ENCODE measurements at regions not wholly inside any gene's neighbourhood (a gene's known extent, or its start where the extent isn't known, plus 50 kb on each side); places are given as distances from the start of the nearest gene placed in this dataset.

DNA sequence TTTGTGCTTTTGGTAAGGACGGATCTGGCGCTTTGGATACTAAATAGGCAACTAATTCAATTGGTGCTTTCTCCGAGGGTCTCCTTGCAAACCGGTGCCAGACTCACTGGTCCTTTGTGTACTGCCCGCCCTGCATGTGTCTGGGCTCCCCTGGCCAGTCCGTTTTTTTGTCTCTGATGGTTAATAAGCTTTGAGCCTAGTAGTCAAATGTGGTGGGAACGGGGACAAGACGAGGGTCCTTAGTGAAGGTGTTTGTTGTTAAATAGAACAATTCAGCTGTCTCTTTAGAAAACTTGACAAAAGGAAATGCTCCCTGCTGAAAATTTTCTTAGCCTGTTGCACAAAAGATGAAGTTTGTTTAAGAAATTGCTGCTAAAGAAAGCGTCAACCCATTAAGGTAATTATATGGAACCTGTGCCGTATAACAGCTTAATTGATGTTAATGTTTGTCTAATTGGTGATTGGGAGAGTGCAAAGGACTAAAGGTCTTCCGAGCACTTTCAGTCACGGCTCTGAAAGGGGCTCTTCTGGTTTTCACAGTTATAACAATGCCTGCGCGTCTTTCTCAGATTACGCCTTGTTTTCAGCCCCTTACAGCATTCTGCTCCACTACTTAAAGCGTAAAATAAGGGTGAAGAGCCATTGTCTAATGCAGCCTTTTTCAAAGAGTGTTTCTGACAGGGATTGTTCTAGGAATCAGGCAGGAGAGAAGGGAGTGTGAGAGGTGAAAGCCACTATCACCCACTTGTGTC is 537.4 kb downstream of the PRKD1 start:
- H3K79me2 ChIP-seq (ENCODE audit: insufficient read depth, low read length) = no peaks in the 10 kb centered on the region
- H3K36me3 Mint-ChIP-seq (ENCODE audit: insufficient read depth in 1 of 3, low read depth in 3 of 3) = peaks cover 0 to 6% (median 0%) of the 10 kb centered on the region in 3 experiments; a peak in 2 of 7 replicates
- no peak overlapping the region for H3T11ph ChIP-seq (ENCODE audit: low read length)
- no peak overlapping the region for H2BK12ac ChIP-seq (ENCODE audit: insufficient read length, low read depth, low read length)
- no peak overlapping the region for H3K4me3 Mint-ChIP-seq
- H2BK120ac ChIP-seq (ENCODE audit: low read depth, low read length, poor library complexity, severe bottlenecking) = no peak overlapping the region
- H2AFZ ChIP-seq (ENCODE audit: low read length) = peak overlapping the region; percentile 73
- no peak overlapping the region for H2AK5ac ChIP-seq (ENCODE audit: insufficient read length, low read length)
- no peak overlapping the region for H3K18ac ChIP-seq (ENCODE audit: insufficient read length, low read depth, low read length)
- H3K4me1 Mint-ChIP-seq = peaks cover 0 to 13% of the 10 kb centered on the region in 2 experiments; a peak in 2 of 4 replicates
- H3K56ac ChIP-seq (ENCODE audit: insufficient read length, low read depth, low read length) = no peak overlapping the region
- no peak overlapping the region for H2BK5ac ChIP-seq (ENCODE audit: insufficient read length, low read length)
- H3K27me3 ChIP-seq (ENCODE audit: insufficient read depth, low read length) = no peaks in the 10 kb centered on the region
- no peak overlapping the region for H3K23ac ChIP-seq (ENCODE audit: insufficient read length, low read depth, low read length)
- H3K27me3 Mint-ChIP-seq (ENCODE audit: low read depth) = peaks cover 3% of the 10 kb centered on the region; the same call in 1 of the 2 replicates
- H4K5ac ChIP-seq (ENCODE audit: insufficient read length, low read depth, low read length) = no peak overlapping the region
- H2BK15ac ChIP-seq (ENCODE audit: low read depth, low read length) = no peak overlapping the region
- no peak overlapping the region for H3K4me2 ChIP-seq (ENCODE audit: insufficient read depth, insufficient read length, low read length)
- no peaks in the 10 kb centered on the region for H3K23me2 ChIP-seq (ENCODE audit: insufficient read length, low read depth, low read length, poor library complexity, severe bottlenecking)
- no CpG with 5 or more reads among the region's 16 CpGs for WGBS (ENCODE audit: extremely low coverage, insufficient read length, low lambda C conversion rate)
- no peaks in the 10 kb centered on the region for H3K79me1 ChIP-seq (ENCODE audit: insufficient read depth, low read depth, low read length, poor library complexity, severe bottlenecking)
- H4K8ac ChIP-seq (replicated peaks; ENCODE audit: insufficient read length, low read depth, low read length) = no peak overlapping the region
- no peak overlapping the region for H3K9ac ChIP-seq (ENCODE audit: extremely low read depth, insufficient read length, low read length)
- no peak for DNase-seq
- no peaks in the 10 kb centered on the region for H3K9me3 ChIP-seq (ENCODE audit: control insufficient read depth, low read depth, low read length)
- H3K27ac ChIP-seq (ENCODE audit: insufficient read length, low read depth, low read length) = peak overlapping the region; percentile 8
- H3K4ac ChIP-seq (ENCODE audit: low read depth, low read length) = no peak overlapping the region
- H3K4me1 ChIP-seq (ENCODE audit: insufficient read depth, low read length) = no peaks in the 10 kb centered on the region
- no peak overlapping the region for H3K27ac Mint-ChIP-seq
- H4K20me1 ChIP-seq (ENCODE audit: control insufficient read depth, insufficient read depth, insufficient read length) = no peaks in the 10 kb centered on the region
- peak overlapping the region; percentile 6 for H2BK20ac ChIP-seq (ENCODE audit: low read depth, low read length, poor library complexity, severe bottlenecking)
- TF ChIP-seq, protein P1, sequence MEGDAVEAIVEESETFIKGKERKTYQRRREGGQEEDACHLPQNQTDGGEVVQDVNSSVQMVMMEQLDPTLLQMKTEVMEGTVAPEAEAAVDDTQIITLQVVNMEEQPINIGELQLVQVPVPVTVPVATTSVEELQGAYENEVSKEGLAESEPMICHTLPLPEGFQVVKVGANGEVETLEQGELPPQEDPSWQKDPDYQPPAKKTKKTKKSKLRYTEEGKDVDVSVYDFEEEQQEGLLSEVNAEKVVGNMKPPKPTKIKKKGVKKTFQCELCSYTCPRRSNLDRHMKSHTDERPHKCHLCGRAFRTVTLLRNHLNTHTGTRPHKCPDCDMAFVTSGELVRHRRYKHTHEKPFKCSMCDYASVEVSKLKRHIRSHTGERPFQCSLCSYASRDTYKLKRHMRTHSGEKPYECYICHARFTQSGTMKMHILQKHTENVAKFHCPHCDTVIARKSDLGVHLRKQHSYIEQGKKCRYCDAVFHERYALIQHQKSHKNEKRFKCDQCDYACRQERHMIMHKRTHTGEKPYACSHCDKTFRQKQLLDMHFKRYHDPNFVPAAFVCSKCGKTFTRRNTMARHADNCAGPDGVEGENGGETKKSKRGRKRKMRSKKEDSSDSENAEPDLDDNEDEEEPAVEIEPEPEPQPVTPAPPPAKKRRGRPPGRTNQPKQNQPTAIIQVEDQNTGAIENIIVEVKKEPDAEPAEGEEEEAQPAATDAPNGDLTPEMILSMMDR (conservative IDR thresholded peaks at IDR 0.05) = no peak
- H3K14ac ChIP-seq (ENCODE audit: insufficient read depth, low read length) = no peak overlapping the region
- no peak overlapping the region for H4K91ac ChIP-seq (ENCODE audit: insufficient read length, low read depth, low read length)
- H3K9me3 Mint-ChIP-seq = no peaks in the 10 kb centered on the region

Measured in H9 (cell line).